DMS79 treated with DMSO at 0.1 percent for 48 hours (cell line): ENCODE measurements at regions not wholly inside any gene's neighbourhood (a gene's known extent, or its start where the extent isn't known, plus 50 kb on each side); places are given as distances from the start of the nearest gene placed in this dataset.
A peak's percentile ranks its signal among the peaks of the same experiment; 100 is the strongest.

Source experiments
- DNase-seq: peaks from one replicate; lab custom pipeline; 2025; lab: John Stamatoyannopoulos, UW

DNA sequence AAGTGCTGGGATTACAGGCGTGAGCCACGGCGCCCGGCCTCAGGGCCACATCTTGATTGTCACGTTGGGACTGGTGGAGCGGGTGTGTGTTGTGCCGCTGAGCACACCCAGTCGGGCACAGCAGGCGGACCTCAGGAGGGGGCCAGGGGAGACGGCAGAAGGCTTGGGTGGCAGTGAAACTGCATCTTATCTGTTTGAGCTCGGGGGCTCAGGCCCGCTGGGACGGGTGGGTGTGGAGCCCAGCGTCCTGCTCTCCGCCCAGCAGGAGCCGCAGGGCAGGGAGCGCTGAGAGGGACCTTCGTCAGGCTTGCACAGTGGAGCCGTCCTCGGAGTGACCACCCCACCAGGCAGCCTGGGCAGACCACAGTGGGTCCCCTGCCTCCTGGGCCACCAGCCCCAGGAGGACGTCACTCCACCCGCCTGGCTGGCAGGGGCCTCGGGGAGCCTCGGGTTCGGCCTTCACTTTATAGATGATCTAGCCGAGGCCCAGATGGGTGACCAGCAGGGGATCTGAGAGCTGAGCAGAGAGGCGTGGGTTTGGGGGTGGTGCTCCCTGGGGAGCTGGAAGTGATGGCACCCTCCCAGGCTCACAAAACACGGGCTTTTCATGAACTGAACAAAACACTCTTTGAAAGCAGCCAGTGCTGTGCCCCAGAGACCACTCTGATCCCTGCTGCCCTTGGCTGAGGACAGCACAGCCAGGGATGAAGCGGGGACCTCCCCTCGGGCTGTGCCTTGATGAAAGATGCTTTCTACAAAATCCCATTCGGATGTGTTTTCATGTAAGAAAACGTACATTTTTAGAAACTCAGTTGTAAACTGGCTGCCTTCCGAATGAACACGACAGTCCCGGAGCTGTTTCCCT lies 181.1 kb downstream of the SEC14L1 start:
- no peak for DNase-seq

DNA sequence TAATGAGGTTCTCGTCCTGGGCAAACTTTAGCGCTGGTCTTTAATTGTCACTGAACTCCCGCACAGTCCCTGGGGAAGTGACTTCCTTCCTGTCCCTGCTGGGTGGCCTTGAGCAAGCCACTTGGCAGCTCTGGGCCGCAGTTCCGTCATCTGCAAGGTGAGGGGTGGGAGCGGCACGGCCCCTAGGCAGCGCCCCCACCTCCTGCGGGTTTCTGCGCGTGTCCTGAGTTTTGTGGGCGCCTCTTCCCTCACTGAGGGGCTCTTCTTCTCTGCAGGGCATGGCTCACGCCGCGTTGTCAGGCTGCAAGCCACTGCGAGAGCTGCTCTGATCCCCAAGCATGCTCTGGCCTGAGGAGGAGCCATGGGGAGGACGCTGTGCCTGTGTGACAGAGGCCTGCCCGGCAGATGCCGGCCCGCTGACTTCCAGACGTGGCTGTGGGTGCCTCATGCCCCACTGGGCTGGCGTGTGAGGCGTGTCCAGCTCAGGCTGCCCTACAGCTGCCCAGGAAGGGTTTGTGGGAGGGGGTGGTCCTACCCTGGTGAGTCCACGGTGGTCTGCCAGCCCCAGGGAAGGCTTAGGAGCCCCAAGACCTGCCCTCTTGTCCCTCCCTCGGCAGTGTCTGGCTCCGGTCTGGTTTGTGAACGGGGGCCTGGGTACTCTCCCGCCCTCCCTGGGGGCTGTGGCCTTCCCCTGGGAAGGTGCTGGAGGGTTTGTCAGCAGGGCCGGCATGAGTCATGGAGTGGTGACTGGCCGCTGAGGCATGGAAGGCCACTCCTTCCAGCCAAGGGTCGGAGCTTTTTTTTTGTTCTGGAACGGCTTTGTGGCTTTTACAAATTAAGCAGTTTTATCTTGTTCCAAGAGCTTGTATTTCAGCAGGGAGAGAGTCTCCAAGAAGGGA lies 182.0 kb downstream of the SEC14L1 start:
- peak; percentile 20 for DNase-seq

DNA sequence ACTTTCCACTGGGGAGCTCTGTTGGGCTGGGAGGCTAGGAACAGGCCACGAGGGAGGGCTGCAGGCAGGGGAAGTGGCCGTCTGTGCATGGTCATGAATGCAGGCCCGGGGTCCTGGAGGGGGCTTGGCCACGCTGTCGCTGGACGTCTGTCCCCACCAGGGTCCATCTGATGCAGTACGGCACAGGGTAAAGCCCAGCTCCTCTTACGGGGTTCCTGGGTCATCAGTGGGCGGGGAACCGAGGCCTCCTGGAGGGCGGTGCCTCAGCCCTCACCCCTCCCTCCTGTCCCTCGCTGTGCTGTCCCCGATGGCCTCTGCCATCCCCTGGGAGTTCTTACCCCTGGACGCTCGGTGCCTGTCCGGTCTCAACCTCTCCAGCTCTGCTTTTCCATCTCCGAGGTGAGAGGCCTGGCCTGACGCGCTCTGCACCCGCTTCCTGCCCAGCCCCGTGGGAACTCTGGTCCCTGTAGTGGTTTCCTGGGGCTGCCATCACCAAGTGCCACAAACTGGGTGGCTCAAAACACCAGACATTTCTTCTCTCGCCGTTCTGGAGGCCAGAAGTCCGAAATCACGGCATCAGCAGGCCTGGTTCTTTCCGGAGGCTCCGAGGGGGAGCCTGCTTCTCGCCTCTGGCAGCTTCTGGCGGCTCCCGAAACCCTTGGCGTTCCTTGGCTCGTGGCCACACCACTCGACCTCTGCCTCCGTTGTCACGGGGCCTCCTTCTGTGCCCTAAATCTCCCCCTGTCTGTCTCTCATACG lies 182.8 kb downstream of the SEC14L1 start:
- DNase-seq, result no peak

DNA sequence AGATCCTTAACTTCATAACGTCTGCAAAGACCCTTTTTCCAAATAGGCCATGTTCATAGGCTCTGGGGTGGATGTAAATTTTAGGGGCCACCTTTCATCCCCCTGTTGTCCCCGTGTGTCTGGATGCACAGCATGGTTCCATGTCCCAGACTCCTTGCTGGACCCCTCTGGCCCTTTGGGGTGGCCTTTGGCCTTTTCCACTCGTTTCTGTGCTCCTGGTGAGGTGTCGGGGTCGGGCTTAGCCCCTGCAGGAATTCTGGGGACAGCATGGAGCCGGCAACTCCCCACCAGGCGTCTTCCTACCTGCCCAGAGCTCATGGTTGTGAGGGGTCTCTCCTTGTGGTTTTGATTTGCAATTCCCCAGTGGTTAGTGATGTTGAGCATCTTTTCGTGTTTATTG lies 183.5 kb downstream of the SEC14L1 start:
- no peak for DNase-seq

DNA sequence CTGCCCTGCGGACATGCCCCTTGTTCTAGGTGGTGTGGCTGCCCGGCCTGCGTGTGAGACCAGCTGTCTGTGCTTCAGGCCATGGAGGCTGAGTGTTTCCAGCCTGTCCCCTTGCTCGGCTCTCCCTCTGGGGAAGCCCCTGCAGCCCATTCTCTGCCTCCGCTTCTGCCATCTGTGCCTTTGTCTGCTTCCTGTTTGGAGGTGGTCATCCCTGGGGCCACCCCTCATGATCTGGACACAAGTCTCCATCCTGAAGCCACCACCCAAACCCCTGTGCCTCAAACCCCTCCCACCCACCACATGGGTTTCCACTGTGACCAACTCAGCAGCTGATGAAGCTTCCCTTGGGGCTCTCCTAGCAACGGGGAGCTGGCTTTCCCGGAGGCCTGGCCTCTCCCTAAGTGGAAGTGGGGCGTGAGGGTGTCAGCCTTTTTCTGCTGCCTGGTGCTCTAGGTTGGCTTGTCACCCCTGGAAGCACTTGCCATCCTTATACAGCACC lies 184.9 kb downstream of the SEC14L1 start:
- no peak for DNase-seq

DNA sequence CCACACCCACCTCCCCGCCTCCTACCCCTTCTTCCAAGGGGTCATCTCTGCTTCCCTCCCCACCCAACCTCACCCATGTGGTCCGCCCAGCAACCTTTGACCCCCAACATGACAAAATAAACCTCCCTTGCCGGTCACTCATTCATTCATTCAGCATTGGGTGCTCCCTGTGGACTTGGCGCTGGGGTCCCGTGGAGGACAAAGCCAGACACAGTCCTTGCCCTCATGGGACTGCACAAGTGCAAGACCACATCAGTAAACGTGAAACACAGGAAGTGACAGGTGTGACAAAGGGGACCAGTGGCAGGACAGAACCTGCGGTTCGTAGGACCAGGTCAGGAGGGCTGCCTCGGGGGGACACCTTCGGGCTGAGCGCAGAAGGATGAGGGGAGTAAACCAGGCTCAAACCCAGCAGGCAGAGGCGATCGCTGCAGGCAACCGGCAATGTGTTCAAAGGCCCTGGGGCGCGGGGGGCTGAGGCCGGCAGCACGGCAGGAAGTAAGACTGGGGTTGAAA lies 185.4 kb downstream of the SEC14L1 start:
- DNase-seq, result no peak

DNA sequence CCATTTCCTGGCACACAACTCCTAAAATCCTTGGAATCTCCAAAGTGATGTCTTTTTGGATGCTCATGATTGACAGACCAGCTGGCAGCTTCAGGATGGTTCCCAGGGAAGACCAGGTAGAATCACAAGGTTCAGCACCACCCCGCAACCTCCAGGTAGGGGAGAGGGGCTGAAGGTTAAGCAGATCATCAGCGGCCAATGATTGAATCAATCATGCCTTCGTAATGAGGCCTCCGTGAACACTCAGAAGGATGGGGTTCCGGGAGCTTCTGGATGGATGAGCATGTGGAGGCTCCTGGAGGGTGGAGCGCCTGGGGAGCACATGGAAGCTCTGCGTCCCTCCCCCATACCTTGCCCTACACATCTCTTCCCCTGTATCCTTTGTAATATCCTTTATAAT lies 185.9 kb downstream of the SEC14L1 start:
- DNase-seq, result no peak

DNA sequence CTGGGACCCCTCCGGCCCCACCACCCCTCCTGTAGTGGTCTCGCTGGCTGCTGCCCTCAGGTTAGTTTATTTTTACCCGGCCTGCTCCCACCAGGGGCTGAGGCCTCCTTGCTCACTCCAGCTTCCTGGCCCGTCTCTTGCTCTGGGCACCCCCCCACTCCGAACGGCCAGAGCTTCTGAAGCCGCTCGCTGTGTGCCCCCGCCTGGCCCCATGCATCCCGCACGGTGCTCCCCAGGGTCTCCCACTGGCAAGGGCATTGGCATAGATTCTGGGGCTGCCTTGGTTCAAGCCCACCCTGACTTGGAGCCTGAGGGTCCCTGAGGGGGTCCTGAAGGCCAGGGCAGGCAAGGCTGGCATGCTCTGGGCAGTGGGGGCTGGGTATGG lies 186.4 kb downstream of the SEC14L1 start:
- DNase-seq, result no peak

DNA sequence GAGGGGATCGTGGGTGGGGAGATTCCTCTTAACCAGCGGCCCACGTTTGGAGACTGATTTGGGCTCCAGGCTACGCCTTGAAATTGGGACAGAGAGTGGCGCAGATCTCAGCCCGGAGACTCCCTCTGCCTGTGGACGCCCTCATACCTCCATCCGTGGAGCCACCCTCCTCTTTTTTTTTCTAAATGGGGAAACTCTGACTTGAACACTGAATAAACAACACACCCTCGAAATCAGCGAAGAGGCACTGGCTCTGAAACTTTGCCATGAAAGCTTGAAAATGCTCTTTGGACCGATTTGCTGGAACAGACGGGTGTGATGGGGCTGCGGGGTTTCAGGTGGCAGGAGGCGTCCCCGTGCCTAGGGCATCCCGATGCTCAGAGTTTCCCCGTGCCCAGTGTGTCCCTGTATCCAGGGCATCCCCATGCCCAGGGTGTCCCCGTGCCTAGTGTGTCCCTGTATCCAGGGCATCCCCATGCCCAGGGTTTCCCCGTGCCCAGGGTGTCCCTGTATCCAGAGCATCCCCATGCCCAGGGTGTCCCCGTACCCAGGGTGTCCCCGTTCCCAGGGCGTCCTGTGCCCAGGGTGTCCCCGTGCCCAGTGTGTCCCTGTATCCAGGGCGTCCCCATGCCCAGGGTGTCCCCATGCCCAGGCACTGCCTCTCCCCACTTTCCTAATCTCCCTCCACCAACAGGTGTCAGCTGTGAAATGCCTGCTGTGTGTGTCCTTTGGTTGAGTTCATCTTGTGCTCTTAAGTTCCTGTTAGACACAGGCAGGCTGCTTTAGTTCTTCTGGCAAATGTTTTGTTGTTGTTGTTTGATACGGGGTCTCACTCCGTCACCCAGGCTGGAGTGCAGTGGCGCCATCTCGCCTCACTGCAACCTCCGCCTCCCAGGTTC lies 187.0 kb downstream of the SEC14L1 start:
- DNase-seq, result no peak

DNA sequence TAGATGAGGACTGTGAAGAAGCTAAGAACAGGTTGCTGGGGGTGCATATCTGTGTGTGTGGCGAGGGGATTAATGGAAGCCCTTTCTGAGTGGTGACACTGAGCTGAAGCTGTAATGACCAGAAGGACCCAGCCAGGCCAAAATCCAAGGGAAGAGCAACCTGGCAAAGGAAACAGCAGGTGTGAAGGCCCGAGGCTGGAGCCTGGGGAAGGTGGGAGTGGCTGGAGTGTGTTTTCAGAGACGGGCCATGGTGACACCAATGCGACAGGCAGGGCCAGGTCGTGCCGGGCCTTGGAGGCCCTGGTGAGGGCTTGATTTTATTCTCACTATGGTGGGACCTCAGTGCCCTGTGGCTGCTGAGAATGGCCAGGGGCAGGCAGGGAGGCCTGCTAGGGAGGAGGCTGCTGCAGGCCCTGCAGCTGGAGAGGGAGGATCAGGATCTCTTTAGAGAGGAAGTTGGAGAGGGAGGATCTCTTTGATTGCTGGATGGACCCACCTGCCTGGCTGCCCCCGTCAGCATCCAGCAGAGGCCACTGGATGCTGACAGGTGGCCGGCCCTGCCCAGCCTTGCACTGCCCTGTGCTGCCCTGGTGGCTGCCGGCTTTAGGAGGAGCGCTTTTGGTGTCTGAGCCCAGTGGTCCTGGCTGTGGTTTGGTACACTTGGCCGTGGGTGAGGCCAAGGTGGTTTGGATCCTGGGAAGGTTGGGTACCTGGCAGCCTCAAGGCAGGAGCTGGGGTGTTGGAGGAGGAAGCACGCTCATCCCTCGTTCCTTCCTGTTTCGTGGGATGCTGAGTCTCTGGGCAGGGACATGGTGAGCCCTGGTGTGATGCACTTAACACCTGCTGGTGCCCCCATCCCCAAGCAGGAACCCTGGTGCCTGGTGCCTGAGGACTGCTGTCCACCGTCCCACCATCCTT lies 188.3 kb downstream of the SEC14L1 start:
- DNase-seq, result no peak

DNA sequence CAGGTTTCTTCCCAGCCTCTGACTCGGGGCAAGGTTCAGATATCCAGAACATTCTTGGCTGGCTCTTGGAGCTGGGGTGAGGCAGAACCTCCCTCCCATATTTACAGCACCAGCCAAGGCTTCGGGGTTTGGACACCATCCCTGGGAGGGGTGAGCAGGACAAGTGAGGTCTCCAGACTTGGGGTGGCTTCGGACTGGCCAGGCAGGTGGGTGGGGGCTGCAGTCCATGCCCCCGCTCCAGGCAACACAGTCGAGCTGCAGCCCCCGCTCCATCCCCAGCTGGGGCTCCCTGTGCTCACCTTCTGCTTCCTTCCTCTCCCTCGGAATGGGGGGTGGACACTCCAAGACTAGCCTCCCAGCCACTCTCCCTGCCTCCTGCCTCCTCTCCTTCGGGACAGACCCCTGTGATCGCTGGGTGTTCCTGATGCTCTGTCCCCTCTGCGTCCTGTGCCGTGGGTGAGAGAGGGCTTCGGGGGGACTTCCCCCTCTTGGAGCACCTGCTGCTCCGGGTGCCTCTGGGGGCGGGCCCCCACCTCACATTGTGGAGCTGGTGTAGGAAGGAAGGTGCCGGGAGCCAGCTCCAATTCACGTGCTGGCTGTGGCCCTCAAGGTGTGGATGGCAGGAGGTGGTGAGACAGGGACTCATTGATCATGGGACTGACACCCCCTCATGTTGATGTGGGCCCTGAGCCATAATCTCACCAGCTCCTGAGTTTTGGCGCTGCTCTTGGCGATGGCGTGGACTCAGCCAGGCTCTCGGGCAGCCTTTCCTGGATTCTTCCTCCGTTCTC lies 189.2 kb downstream of the SEC14L1 start:
- DNase-seq, result no peak

DNA sequence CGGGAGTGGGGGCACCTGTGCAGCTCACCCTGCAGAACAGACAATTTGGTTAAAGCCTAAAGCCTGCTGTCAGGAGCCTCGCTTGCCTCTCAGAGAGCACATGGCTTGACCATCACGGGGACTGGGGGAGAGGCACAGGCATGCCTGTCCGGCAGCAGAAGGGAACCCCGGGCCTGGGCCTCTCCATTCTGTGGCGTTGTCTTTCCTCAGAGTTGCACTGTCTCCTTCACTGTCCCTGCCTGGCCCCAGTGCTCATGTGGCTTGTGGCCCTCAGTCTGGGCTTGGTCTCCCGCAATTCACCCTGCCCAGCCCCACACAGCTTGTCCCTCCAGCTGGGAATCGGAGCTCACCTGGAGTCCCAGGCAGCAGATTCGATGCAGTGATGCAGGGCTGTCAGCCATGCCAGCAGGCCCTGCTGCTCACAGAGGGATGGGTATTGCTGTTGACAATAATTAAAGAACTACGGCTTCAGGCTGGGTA lies 189.9 kb downstream of the SEC14L1 start:
- DNase-seq, result no peak

DNA sequence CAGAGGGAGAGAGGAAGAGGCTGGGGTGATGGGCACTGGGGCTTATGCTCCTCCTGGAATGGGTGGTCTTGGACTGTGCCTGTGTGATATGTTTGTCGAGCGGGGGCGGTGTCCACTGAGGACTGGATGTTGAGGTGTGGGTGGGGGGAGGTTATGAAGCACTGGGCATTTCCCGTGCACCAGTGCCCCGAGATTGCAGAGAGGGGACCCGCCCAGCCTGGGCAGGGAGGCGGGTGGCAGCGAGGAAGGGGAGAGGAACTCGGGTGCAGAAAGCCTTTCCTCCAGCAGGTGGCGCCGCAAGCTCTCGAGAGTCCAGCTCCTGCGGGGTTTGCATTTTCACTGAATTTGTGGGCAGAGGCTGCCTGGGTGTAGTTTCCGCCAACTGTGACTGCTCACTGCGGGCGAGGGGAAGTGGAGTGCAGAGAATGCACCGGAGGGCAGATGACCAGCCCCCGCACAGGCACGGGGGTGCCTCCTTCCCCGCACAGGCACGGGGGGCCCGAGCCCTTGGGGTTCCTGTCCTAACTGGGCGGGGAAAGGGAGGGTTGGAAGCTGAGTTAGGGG lies 190.6 kb downstream of the SEC14L1 start:
- DNase-seq, result peak; percentile 81

DNA sequence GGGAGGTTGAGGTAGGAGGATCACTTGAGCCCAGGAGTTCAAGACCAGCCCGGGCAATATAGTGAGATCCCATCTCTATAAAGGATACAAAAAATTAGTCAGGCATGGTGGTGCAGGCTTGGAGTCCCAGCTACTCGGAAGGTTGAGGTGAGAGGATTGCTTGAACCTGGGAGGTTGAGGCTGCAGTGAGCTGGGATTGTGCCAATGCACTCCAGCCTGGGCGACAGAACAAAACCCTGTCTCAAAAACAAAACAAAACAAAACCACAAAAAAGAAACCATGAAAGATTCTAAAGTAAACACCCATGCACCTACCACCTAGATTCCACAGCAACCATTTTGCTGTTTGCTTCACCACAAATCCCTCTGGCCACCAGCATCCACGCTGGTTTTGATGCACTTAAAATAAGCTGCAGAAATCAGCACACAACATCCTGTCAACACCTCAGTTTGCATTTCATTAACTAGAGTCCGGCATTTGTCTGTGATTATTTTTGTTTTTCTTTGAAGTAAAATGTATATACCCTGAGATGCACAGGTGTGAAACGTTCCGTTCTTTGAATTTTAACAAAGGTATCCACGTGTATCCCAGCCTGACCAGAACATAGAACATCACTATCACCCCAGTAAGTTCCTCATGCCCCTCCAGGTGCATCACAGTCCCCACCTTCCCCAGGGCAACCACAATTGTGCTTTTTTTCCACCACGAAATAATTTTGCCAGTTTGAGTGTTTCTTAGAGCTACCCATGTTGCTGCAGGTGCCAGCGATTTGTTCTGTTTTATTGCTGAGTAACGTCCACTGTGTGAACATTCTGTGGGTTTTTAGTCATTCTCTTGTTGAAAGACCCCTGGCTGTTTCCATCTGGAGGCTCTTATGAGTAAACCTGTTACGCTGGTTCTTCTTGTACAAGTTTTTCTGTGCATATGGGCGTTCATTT lies 191.5 kb downstream of the SEC14L1 start:
- peak; percentile 18 for DNase-seq

DNA sequence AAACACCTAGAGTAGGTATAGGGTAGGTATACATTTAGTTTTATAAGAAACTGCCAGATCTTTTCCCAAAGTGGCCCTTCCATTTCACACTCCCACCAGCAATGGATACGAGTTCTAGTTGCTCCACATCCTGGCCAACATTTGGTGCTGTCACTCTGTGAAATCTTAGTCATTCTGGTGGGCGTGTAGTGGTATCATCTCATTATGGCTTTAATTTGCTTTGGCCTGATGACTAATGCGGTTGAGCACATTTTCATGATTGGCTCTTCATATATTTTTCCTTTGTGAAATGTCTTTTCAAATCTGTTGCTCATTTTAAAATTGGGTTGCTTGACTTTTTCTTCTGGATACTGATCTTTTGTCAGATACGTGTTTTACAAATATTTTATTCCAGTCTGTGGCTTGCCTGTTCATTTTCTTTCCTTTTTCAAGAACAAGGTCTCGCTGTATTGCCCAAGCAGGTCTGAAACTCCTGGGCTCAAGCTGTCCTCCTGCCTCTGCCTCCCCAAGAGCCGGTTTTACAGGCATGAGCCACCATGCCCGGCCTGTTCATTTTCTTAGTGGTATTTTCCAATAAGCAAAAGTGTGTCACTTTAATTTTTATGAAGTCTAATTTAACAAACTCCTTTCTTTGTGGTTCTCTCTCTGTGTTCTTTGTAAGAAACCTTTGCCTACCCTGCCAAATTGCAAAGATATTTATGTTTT lies 192.4 kb downstream of the SEC14L1 start:
- peak; percentile 10 for DNase-seq

DNA sequence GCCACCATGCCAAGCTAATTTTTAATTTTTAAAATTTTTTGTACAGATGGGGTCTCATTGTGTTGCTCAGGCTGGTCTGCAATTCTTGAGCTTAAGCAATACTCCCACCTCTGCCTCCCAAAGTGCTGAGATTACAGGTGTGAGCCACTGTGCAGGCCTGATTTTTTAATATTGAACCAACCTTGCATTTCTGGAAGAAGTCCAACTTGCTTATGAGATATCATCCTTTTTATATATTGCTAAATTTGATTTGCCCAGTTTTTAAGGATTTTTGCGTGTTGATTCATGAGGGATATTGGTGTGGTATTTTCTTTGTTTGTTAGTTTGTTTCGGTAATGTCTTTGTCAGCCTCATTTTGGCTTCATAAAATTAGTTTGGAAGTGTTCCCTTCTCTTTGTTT lies 196.4 kb downstream of the SEC14L1 start:
- DNase-seq, result no peak

DNA sequence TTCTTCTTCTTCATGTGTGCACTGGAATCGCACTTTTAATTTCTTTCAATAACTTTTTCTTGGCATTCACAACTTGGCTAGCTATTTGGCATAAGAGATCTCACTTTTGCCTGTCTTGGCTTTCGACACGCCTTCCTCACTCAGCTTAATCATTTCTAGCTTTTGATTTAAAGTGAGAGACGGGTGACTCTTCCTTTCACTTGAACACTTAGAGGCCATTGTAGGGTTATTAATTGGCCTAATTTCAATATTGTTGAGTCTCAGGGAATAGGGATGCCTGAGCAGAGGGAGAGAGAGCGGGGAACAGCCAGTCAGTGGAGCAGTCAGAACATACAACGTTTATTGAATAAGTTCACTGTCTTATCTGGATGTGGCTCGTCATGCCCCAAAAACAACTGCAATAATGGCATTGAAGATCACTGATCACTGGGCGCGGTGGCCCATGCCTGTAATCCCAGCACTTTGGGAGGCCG lies 200.3 kb downstream of the SEC14L1 start:
- no peak for DNase-seq
